WTC11 (cell line): ENCODE measurements at regions not wholly inside any gene's neighbourhood (a gene's known extent, or its start where the extent isn't known, plus 50 kb on each side); places are given as distances from the start of the nearest gene placed in this dataset.

Experiments used
- ATF1 ChIP-seq: sonication (generic); formaldehyde crosslinking; IDR thresholded peaks from 2 replicates; pipeline ENCODE4 v1.8.1; 2023; ENCODE audit warnings: mild to moderate bottlenecking, moderate library complexity, missing genetic modification reagents
- FOXJ3 ChIP-seq: sonication (generic); formaldehyde crosslinking; IDR thresholded peaks from 2 replicates; pipeline ENCODE4 v1.9.0; 2021; ENCODE audit warnings: missing genetic modification reagents, mild to moderate bottlenecking, borderline replicate concordance
- FOXK1 ChIP-seq: sonication (generic); formaldehyde crosslinking; IDR thresholded peaks from 2 replicates; pipeline ENCODE4 v1.8.0; 2022; ENCODE audit warnings: mild to moderate bottlenecking, moderate library complexity, missing genetic modification reagents
- MXD4 ChIP-seq: fragments of 250-450 bp; sonication (Bioruptor Pico); IDR thresholded peaks from 2 replicates; pipeline ENCODE4 v1.8.0; 2021; ENCODE audit warnings: mild to moderate bottlenecking, moderate library complexity, borderline replicate concordance
- TEAD4 ChIP-seq: sonication (generic); formaldehyde crosslinking; IDR thresholded peaks from 2 replicates; pipeline ENCODE4 v1.8.0; 2022; ENCODE audit warnings: mild to moderate bottlenecking, missing genetic modification reagents
- TF ChIP-seq, protein P1 (sequence below): fragments of 200-600 bp; IDR thresholded peaks from 2 replicates; pipeline ENCODE4 v1.8.0; 2022; ENCODE audit warnings: antibody characterized with exemption
- TF ChIP-seq, protein P2 (sequence below): sonication (generic); formaldehyde crosslinking; IDR thresholded peaks from 2 replicates; pipeline ENCODE4 v1.8.1; 2023; ENCODE audit warnings: mild to moderate bottlenecking, missing genetic modification reagents, moderate library complexity
- TF ChIP-seq, protein P3 (sequence below): sonication (generic); formaldehyde crosslinking; IDR thresholded peaks from 2 replicates; pipeline ENCODE4 v1.8.0; 2022; ENCODE audit warnings: mild to moderate bottlenecking, missing genetic modification reagents
- TF ChIP-seq, protein P4 (sequence below): fragments of 250-450 bp; sonication (Bioruptor Pico); IDR thresholded peaks from 2 replicates; pipeline ENCODE4 v1.9.0; 2021; ENCODE audit warnings: mild to moderate bottlenecking, borderline replicate concordance
- TF ChIP-seq, protein P5 (sequence below): sonication (generic); formaldehyde crosslinking; IDR thresholded peaks from 2 replicates; pipeline ENCODE4 v1.8.1; 2023; ENCODE audit warnings: mild to moderate bottlenecking, missing genetic modification reagents, moderate library complexity
- TF ChIP-seq, protein P6 (sequence below): sonication (generic); formaldehyde crosslinking; conservative IDR thresholded peaks from 2 replicates; pipeline ENCODE4 v1.8.1; 2022; ENCODE audit warnings: mild to moderate bottlenecking, missing genetic modification reagents

DNA sequence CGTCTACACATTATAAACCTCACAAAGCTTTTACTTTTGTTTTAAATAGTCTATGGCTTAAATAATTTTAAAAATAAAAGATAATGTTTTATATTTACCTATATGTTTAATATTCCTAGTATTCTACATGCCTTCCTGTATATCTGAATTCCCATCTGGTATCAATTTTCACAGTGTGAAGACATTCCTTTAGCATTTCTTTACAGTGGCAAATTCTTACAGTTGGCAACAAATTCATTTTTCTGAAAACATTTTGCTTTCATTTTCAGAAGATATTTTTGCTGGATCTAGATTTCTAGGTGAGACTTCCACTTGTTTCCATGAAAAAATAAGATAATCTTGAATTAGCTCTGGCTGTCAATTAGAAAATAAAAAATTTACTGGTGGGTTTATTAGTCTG is 471.4 kb upstream of the NAALADL2 start:
- TF ChIP-seq, protein P1, sequence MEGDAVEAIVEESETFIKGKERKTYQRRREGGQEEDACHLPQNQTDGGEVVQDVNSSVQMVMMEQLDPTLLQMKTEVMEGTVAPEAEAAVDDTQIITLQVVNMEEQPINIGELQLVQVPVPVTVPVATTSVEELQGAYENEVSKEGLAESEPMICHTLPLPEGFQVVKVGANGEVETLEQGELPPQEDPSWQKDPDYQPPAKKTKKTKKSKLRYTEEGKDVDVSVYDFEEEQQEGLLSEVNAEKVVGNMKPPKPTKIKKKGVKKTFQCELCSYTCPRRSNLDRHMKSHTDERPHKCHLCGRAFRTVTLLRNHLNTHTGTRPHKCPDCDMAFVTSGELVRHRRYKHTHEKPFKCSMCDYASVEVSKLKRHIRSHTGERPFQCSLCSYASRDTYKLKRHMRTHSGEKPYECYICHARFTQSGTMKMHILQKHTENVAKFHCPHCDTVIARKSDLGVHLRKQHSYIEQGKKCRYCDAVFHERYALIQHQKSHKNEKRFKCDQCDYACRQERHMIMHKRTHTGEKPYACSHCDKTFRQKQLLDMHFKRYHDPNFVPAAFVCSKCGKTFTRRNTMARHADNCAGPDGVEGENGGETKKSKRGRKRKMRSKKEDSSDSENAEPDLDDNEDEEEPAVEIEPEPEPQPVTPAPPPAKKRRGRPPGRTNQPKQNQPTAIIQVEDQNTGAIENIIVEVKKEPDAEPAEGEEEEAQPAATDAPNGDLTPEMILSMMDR = no peak
- no peak for TF ChIP-seq ATF1
- TF ChIP-seq, protein P2, sequence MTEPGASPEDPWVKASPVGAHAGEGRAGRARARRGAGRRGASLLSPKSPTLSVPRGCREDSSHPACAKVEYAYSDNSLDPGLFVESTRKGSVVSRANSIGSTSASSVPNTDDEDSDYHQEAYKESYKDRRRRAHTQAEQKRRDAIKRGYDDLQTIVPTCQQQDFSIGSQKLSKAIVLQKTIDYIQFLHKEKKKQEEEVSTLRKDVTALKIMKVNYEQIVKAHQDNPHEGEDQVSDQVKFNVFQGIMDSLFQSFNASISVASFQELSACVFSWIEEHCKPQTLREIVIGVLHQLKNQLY = no peak
- TF ChIP-seq, protein P3, sequence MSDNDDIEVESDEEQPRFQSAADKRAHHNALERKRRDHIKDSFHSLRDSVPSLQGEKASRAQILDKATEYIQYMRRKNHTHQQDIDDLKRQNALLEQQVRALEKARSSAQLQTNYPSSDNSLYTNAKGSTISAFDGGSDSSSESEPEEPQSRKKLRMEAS (CRISPR knock-in tag) = no peak
- TF ChIP-seq FOXK1 = no peak
- TF ChIP-seq MXD4 (CRISPR knock-in tag) = no peak
- TF ChIP-seq, protein P4, sequence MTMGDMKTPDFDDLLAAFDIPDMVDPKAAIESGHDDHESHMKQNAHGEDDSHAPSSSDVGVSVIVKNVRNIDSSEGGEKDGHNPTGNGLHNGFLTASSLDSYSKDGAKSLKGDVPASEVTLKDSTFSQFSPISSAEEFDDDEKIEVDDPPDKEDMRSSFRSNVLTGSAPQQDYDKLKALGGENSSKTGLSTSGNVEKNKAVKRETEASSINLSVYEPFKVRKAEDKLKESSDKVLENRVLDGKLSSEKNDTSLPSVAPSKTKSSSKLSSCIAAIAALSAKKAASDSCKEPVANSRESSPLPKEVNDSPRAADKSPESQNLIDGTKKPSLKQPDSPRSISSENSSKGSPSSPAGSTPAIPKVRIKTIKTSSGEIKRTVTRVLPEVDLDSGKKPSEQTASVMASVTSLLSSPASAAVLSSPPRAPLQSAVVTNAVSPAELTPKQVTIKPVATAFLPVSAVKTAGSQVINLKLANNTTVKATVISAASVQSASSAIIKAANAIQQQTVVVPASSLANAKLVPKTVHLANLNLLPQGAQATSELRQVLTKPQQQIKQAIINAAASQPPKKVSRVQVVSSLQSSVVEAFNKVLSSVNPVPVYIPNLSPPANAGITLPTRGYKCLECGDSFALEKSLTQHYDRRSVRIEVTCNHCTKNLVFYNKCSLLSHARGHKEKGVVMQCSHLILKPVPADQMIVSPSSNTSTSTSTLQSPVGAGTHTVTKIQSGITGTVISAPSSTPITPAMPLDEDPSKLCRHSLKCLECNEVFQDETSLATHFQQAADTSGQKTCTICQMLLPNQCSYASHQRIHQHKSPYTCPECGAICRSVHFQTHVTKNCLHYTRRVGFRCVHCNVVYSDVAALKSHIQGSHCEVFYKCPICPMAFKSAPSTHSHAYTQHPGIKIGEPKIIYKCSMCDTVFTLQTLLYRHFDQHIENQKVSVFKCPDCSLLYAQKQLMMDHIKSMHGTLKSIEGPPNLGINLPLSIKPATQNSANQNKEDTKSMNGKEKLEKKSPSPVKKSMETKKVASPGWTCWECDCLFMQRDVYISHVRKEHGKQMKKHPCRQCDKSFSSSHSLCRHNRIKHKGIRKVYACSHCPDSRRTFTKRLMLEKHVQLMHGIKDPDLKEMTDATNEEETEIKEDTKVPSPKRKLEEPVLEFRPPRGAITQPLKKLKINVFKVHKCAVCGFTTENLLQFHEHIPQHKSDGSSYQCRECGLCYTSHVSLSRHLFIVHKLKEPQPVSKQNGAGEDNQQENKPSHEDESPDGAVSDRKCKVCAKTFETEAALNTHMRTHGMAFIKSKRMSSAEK (CRISPR knock-in tag) = no peak
- TF ChIP-seq, protein P5, sequence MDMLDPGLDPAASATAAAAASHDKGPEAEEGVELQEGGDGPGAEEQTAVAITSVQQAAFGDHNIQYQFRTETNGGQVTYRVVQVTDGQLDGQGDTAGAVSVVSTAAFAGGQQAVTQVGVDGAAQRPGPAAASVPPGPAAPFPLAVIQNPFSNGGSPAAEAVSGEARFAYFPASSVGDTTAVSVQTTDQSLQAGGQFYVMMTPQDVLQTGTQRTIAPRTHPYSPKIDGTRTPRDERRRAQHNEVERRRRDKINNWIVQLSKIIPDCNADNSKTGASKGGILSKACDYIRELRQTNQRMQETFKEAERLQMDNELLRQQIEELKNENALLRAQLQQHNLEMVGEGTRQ = no peak
- no peak for TF ChIP-seq TEAD4 (CRISPR knock-in tag)
- TF ChIP-seq, protein P6, sequence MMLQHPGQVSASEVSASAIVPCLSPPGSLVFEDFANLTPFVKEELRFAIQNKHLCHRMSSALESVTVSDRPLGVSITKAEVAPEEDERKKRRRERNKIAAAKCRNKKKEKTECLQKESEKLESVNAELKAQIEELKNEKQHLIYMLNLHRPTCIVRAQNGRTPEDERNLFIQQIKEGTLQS (CRISPR knock-in tag) = no peak
- no peak for TF ChIP-seq FOXJ3 (CRISPR knock-in tag)
